ENCODE measurements at regions not wholly inside any gene's neighbourhood (a gene's known extent, or its start where the extent isn't known, plus 50 kb on each side); places are given as distances from the start of the nearest gene placed in this dataset.

DNA sequence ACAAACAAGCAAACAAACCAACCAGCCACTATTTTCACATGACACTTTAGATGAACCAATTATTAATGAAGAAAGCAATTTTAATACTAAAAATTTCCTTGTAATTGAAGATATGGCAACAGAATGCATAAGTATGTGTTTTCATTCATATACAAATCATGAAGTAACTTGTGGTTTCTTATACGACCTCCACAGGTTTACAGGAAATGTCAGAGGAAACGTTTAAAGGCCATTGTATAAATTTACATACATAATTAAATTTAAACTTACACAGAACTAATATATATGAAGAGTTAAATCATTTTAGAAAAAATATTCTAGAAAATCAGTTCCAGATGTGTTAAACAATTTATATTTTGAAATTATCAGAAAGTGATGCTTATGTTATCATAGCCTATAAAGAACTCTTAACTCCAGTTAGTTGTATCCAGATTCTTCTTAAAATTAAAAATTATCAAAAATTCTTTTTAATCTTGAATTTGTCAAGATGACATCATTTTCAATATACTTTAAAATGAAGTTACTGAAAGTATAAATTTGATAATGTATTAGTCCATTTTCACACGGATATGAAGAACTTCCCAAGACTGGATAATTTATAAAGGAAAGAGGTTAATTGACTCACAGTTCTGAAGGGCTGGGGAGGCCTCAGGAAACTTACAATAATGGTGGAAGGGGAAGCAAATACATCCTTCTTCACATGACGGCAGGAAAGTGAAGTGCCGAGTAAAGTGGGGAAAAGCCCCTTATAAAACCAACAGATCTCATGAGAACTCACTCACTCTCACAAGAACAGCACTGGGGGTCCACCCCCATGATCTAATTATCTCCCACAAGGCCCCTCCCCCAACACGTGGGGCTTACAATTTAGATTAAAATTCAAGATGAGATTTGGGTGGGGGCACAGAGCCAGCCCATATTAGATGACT, 192.0 kb downstream of the PIK3R1 start:
- DNase-seq (ENCODE audit: low read depth): no peak

DNA sequence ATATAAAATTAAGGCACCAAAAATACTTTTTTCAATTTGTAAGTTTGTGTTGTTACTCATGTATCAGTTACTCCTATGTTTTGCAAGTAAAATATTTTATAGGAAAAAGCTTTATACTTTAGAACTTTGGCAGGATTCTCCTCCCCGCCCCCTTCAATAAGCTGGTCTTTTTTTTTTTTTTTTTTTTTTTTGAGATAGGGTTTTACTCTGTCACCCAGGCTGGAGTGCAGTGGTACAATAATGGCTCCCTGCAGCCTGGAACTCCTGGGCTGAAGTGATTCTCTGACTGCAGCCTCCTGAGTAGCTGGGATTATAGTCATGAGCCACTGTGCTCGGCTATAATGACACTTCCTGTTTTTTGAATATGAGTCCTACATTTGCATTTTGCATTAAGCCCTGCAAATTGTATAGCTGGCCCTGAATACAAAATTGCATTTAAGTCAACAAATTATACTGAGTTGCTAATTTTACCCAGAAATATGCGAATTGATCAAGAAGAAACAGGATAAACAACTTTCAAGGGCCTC, 192.9 kb downstream of the PIK3R1 start:
- no peak for DNase-seq (ENCODE audit: low read depth)

GRCh38 chr5:68409259-68409658, 193.7 kb downstream of the PIK3R1 start:
- no peak for DNase-seq (ENCODE audit: low read depth)

DNA sequence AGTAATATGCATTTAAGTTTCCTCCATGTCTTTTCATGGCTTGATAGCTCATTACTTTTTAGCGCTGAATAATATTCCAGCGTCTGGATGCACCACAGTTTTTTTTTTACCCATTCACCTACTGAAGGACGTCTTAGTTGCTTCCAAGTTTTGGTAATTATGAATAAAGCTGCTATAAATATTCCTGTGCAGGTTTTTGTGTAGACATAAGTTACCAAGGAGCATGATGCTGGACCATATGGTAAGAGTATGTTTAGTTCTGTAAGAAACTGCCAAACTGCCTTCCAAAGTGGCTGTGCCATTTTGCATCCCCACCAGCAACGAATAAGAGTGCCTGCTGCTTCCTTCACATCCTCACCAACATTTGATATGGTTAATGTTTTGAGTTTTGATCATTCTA, 195.6 kb downstream of the PIK3R1 start:
- DNase-seq (ENCODE audit: low read depth): no peak

DNA sequence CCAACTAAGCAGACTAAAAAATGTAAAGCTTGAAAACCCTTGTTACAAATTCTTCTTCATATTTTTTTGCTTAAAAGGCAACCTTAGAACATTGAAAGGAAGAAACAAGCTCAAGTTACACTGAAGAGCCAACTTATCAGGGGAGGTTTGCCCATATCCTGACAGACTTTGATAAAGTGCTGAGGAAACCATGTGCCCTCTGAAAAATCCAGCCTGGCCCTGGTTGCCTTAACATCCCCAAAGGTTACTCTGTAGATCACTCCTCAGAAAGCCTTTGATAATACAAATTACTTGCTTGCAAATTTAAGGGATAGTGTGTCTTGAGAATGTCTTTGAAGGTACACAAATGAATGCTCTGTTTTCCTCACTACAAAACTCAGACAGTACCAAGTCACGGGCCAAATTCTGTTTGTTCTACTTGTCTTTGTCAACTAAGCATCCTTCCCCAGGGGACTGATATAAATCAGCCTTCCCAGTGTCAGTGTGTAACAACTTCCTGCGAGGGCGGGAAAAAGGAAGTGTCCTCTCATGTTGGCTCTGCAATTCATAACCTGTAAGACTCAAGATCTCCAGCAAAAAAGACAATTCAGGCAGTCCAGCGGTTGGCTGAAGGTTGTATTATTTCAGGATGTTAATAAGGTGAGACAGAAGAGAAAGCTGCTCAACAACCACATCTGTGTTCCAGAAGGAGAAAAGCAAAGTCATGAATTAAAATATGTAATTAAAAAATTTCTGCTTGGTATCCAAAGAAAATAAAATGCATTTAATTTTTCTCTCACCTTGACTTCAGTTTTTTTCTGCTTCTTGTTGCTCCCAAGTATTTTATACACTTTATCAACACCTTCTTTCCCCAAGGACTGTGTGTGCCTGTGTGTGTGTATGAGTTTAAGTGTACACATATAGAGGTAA, 199.9 kb downstream of the PIK3R1 start:
- DNase-seq (ENCODE audit: low read depth): no peak

DNA sequence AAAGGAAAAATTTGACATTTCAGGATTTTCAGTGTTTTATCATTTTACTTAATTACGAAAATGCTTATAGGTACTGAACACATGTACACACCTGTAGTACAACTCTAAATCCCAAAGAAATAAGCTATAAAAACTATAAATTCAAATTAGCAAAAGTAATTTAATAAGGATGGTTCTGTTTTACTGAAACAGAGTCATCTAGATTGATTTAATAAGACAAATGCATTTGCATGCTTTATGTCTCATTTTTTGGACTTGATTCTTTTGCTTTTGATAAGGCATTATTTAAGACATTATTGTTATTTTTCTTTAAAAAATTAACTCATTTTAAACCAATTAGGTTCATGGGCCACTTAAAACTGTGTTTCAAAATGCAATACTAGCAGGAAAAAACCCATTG, 201.2 kb downstream of the PIK3R1 start:
- DNase-seq (ENCODE audit: low read depth): no peak

DNA sequence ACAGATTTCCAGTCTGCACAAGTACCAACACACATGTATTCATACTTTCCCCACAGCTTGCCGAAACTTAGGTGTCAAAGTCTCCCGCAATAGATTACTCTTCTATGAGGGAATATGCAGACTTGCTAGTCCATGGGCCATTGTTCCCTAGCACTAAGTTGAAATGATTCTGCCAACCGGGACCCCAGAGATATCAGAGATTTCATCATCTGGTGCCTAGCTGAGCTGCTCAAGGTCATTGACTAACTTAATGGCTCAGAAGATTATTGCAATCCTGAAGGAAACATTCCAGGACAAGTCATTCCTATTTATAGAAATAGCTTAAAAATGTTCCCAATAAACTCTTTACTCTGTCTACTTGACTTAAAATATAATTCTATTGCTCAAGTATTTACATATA, 202.6 kb downstream of the PIK3R1 start:
- DNase-seq (ENCODE audit: low read depth): no peak

- no peak for DNase-seq (ENCODE audit: low read depth)
Measured at GRCh38 chr5:68418680-68419079, 203.1 kb downstream of the PIK3R1 start.

- DNase-seq (ENCODE audit: low read depth): no peak
Measured at GRCh38 chr5:68419081-68419636, 203.6 kb downstream of the PIK3R1 start.

- DNase-seq (ENCODE audit: low read depth): no peak
Measured at GRCh38 chr5:68419637-68420452, 204.3 kb downstream of the PIK3R1 start.

GRCh38 chr5:68420476-68421344, 205.2 kb downstream of the PIK3R1 start:
- DNase-seq (ENCODE audit: low read depth): no peak

DNA sequence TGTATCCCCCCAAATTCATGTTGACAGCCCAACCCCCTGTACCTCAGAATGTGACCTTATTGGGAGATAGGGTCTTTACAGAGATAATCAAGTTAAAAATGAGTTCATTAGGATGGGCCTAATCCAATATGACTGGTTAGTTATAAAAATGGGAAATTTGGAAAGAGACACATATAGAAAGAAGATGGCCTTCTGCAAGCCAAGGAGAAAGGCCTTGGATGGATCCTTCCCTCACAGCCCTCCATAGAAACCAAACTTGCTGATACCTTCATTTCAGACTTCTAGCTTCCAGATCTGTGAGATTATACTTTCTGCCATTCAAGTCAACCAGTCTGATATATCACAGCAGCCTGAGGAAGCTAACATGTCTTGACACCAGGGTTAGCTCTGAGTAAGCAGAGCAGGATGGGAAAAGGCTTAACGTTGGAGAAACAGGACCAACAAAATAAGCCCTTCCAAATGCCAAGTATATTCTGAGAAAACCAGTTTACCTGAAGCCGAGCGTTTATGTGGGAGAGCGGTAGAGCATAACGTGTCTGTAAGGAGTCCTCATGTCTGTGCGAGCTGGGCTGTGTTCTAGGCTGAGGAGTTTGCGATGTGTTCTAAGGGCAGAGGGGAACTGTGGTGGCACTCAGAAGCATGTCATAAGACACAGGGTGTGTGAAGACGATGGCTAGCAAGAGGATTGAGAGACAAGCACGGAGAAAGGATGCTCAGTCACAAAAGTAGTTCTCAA, 206.1 kb downstream of the PIK3R1 start:
- DNase-seq (ENCODE audit: low read depth): no peak

- no peak for DNase-seq (ENCODE audit: low read depth)
Measured at GRCh38 chr5:68423154-68423811, 207.7 kb downstream of the PIK3R1 start.

- DNase-seq (ENCODE audit: low read depth): no peak
Measured at GRCh38 chr5:68424799-68425537, 209.4 kb downstream of the PIK3R1 start.

DNA sequence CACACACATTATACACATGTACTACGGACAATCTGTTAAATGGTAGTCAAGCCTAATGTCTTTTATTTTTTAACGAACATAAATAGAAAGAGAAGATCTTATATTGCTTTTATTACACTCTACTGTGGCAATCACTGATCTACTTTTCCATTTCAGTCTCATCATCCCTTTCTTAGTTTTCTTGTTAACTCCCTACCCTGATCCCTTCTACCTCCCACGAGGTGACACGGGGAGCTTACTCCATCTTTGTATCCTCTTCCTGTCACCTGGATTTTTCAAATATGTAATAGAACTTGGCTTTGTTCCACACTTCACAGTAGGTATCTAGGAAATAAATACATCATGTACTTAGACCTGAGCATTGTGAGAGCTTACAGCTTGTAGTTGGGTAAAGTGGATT, 211.0 kb downstream of the PIK3R1 start:
- DNase-seq (ENCODE audit: low read depth): no peak

GRCh38 chr5:68428231-68428811, 212.8 kb downstream of the PIK3R1 start:
- DNase-seq (ENCODE audit: low read depth): no peak

DNA sequence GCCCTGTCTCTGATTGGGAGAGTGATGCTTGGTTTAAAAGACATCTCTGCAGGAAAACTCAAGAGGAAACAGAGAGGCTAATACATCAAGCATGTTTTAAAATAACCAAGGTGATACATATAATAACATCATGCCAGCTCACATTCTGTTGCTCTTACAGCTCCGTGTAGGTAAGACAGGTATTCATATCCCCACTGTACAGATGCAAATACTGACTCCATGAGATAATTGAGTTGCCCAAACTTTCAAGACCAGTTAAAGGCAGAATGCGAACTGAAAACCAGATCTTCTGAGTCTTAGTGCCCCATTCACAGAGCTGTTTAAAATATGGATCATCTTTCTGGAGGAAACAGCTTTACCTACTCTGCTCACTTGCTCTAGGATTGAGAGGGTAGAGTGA, 214.0 kb downstream of the PIK3R1 start:
- DNase-seq (ENCODE audit: low read depth): no peak

DNA sequence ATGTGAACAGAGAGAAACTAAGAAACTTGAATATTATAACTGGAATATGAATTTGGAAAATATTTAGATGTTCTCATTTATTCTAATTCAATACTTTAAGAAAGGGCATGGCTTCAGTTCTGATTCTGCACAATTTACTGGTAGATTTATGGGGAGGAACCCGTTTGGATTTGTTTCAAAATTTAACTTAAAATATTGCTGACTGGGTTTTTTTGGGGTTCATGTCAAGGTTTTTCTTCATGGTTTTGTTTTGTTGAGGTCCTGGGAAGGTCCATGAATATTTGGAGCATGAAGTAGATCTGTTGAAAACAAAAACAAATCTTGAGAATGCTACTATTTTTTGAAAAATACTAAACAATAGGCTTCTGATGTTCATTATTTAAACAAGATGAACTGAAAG, 214.7 kb downstream of the PIK3R1 start:
- no peak for DNase-seq (ENCODE audit: low read depth)
